ENCODE measurements at regions not wholly inside any gene's neighbourhood (a gene's known extent, or its start where the extent isn't known, plus 50 kb on each side); places are given as distances from the start of the nearest gene placed in this dataset.

GRCh38 chr17:36807496-36808179 is 129.6 kb upstream of the LHX1 start:
- H3K4me3 ChIP-seq: no peak overlapping the region
- no peak overlapping the region for H3K27ac ChIP-seq

GRCh38 chr17:36808180-36808661 is 129.1 kb upstream of the LHX1 start:
- Histone ChIP-seq H3K27ac (no peak overlapping the region), H3K4me3 (no peak overlapping the region)

- Histone ChIP-seq H3K27ac (no peak overlapping the region), H3K4me3 (no peak overlapping the region)
Observed at GRCh38 chr17:36812762-36813161, 124.5 kb upstream of the LHX1 start.

GRCh38 chr17:36813357-36813756 is 123.9 kb upstream of the LHX1 start:
- Histone ChIP-seq H3K27ac (no peak overlapping the region), H3K4me3 (no peak overlapping the region)

- H3K27ac ChIP-seq: no peak overlapping the region
- no peak overlapping the region for H3K4me3 ChIP-seq
Observed at GRCh38 chr17:36813957-36814563, 123.2 kb upstream of the LHX1 start.

- H3K27ac ChIP-seq: no peak overlapping the region
- H3K4me3 ChIP-seq: no peak overlapping the region
Observed at GRCh38 chr17:36814958-36815357, 122.3 kb upstream of the LHX1 start.

GRCh38 chr17:36816214-36816906 is 120.9 kb upstream of the LHX1 start:
- Histone ChIP-seq H3K27ac (no peak overlapping the region), H3K4me3 (no peak overlapping the region)

- H3K27ac ChIP-seq: no peak overlapping the region
- no peak overlapping the region for H3K4me3 ChIP-seq
Observed at GRCh38 chr17:36816907-36817288, 120.4 kb upstream of the LHX1 start.

GRCh38 chr17:36817483-36818048 is 119.7 kb upstream of the LHX1 start:
- H3K27ac ChIP-seq: no peak overlapping the region
- no peak overlapping the region for H3K4me3 ChIP-seq

GRCh38 chr17:36818134-36818825 is 119.0 kb upstream of the LHX1 start:
- no peak overlapping the region for H3K4me3 ChIP-seq
- H3K27ac ChIP-seq: no peak overlapping the region

GRCh38 chr17:36823850-36824677 is 113.2 kb upstream of the LHX1 start:
- H3K4me3 ChIP-seq: no peak overlapping the region
- no peak overlapping the region for H3K27ac ChIP-seq

GRCh38 chr17:36824678-36825101 is 112.6 kb upstream of the LHX1 start:
- H3K27ac ChIP-seq: no peak overlapping the region
- H3K4me3 ChIP-seq: no peak overlapping the region

GRCh38 chr17:36825113-36825512 is 112.2 kb upstream of the LHX1 start:
- no peak overlapping the region for H3K4me3 ChIP-seq
- no peak overlapping the region for H3K27ac ChIP-seq

- Histone ChIP-seq H3K4me3 (no peak overlapping the region), H3K27ac (no peak overlapping the region)
Observed at GRCh38 chr17:36825521-36825920, 111.8 kb upstream of the LHX1 start.

GRCh38 chr17:36825951-36826350 is 111.3 kb upstream of the LHX1 start:
- H3K4me3 ChIP-seq: no peak overlapping the region
- no peak overlapping the region for H3K27ac ChIP-seq

- Histone ChIP-seq H3K4me3 (no peak overlapping the region), H3K27ac (no peak overlapping the region)
Observed at GRCh38 chr17:36827081-36827480, 110.2 kb upstream of the LHX1 start.

GRCh38 chr17:36829676-36830075 is 107.6 kb upstream of the LHX1 start:
- Histone ChIP-seq H3K27ac (no peak overlapping the region), H3K4me3 (no peak overlapping the region)

GRCh38 chr17:36833279-36833678 is 104.0 kb upstream of the LHX1 start:
- no peak overlapping the region for H3K27ac ChIP-seq

GRCh38 chr17:36835036-36835435 is 102.2 kb upstream of the LHX1 start:
- no peak overlapping the region for H3K27ac ChIP-seq
- H3K4me3 ChIP-seq: no peak overlapping the region

More at GRCh38 chr17:36833279-36833678, 104.0 kb upstream of the LHX1 start:
- H3K4me3 ChIP-seq: no peak overlapping the region

All from skin epidermis (tissue), 12 donors.